ENCODE measurements at regions not wholly inside any gene's neighbourhood (a gene's known extent, or its start where the extent isn't known, plus 50 kb on each side); places are given as distances from the start of the nearest gene placed in this dataset.
A peak's percentile ranks its signal among the peaks of the same experiment; 100 is the strongest.

DNA sequence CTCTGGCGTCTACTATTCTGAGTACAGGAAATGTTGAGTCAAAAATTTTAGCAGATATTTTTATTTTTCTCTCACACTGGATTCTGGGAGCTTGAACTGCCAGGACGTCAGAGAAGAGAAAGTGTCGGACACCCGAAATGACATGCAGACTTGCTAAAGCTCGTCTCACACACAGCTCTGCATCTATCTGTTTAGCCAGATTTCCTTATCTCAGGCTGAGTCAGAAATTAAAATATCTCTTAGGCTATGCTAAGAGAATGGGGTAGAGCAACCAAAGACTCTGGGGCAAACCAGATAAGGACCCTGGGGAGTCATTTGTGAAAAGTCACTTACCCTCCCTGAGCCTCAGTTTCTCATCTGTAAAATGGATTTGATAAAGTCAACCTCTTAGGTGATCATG, 1124.1 kb downstream of the VRK1 start:
- Histone ChIP-seq H4K8ac (ENCODE audit: low read depth, low read length) (no peak overlapping the region), H2AK5ac (ENCODE audit: low read depth, low read length) (no peak overlapping the region), H2BK120ac (ENCODE audit: low read depth, low read length) (no peak overlapping the region), H2BK15ac (ENCODE audit: low read length) (no peak overlapping the region), H3K4ac (ENCODE audit: low read length) (no peak overlapping the region), H2BK5ac (ENCODE audit: low read length) (no peak overlapping the region), H3K9me3 (replicated peaks in 1 of 2; ENCODE audit: control insufficient read depth in 2 of 2, insufficient read depth in 1 of 2, low read depth in 1 of 2, low read length in 2 of 2) (no peaks in the 10 kb centered on the region), H4K91ac (ENCODE audit: low read depth, low read length, poor library complexity) (no peak overlapping the region), H2AFZ (ENCODE audit: low read length) (no peak overlapping the region), H3K27me3 (ENCODE audit: control insufficient read depth in 3 of 3, insufficient read depth in 3 of 3, low read depth in 1 of 3, low read length in 3 of 3) (no peaks in the 10 kb centered on the region), H3K9ac (ENCODE audit: low read depth, low read length, poor library complexity) (no peak overlapping the region), H3K18ac (ENCODE audit: low read length) (no peak overlapping the region), H3K4me2 (ENCODE audit: insufficient read depth, low read length, poor library complexity, severe bottlenecking) (no peak overlapping the region), H3K36me3 (replicated peaks in 1 of 2; ENCODE audit: control insufficient read depth in 2 of 2, insufficient read depth in 2 of 2, low read length in 2 of 2) (no peaks in the 10 kb centered on the region), H3K23ac (ENCODE audit: low read depth, low read length, poor library complexity) (no peak overlapping the region), H3K27ac (replicated peaks; ENCODE audit: low read length) (no peak overlapping the region), H3K4me1 (ENCODE audit: control insufficient read depth in 2 of 2, insufficient read depth in 1 of 2, low read depth in 1 of 2, low read length in 2 of 2) (no peaks in the 10 kb centered on the region), H3K79me1 (ENCODE audit: low read depth, low read length) (no peaks in the 10 kb centered on the region), H3K4me3 (ENCODE audit: low read length in 2 of 2) (no peak overlapping the region), H2BK12ac (ENCODE audit: low read length) (no peak overlapping the region), H3K14ac (ENCODE audit: low read length) (no peak overlapping the region)
- no CpG with 5 or more reads among the region's 5 CpGs for WGBS, 2 donors (ENCODE audit: extremely low coverage in 2 of 2, insufficient read length in 2 of 2, insufficient replicate concordance in 1 of 2)
- DNase-seq (ENCODE audit: low spot score): no peak

DNA sequence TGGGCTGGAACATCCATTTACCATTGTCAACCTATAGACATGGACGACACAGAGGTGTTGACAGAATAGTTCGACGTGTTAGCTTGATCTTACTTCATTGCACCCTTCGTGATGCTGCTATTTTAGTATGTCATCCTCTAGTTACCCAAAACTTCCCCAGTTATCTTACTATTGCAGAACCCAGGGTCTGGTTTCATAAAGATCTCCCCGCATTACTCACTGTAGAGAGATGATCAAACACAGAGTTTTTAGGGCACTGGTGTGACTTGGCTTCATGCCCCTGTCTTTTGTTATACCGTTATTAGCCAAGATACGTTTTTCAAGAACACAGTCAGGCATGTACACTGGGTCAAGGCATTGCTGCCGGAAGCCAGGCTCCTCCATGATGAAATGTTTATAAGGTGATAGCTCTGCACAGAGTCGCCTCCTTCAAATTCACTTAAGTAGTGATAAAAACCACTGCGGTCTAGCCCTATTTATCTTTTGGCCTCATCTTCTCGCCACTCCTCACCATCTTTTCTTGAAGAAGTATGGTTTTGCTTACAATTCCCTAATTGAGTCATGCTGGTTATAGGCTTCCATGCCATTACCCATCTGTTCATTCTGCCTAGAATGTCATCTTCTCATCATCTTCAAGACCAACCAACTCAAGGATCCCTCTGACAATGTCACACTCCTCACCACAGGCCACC, 1127.9 kb downstream of the VRK1 start:
- Histone ChIP-seq H2AK5ac (ENCODE audit: low read depth, low read length) (no peak overlapping the region), H3K4me1 (ENCODE audit: control insufficient read depth in 2 of 2, insufficient read depth in 1 of 2, low read depth in 1 of 2, low read length in 2 of 2) (no peaks in the 10 kb centered on the region), H3K4me2 (ENCODE audit: insufficient read depth, low read length, poor library complexity, severe bottlenecking) (no peak overlapping the region), H4K8ac (ENCODE audit: low read depth, low read length) (no peak overlapping the region), H3K9me3 (replicated peaks in 1 of 2; ENCODE audit: control insufficient read depth in 2 of 2, insufficient read depth in 1 of 2, low read depth in 1 of 2, low read length in 2 of 2) (no peaks in the 10 kb centered on the region), H2BK15ac (ENCODE audit: low read length) (no peak overlapping the region), H2BK12ac (ENCODE audit: low read length) (no peak overlapping the region), H3K4me3 (ENCODE audit: low read length in 2 of 2) (no peak overlapping the region), H2BK5ac (ENCODE audit: low read length) (no peak overlapping the region), H2AFZ (ENCODE audit: low read length) (no peak overlapping the region), H3K23ac (ENCODE audit: low read depth, low read length, poor library complexity) (no peak overlapping the region), H3K27ac (replicated peaks; ENCODE audit: low read length) (no peak overlapping the region), H3K27me3 (ENCODE audit: control insufficient read depth in 3 of 3, insufficient read depth in 3 of 3, low read depth in 1 of 3, low read length in 3 of 3) (no peaks in the 10 kb centered on the region), H4K91ac (ENCODE audit: low read depth, low read length, poor library complexity) (no peak overlapping the region), H3K14ac (ENCODE audit: low read length) (no peak overlapping the region), H2BK120ac (ENCODE audit: low read depth, low read length) (no peak overlapping the region), H3K79me1 (ENCODE audit: low read depth, low read length) (no peaks in the 10 kb centered on the region), H3K18ac (ENCODE audit: low read length) (no peak overlapping the region), H3K9ac (ENCODE audit: low read depth, low read length, poor library complexity) (no peak overlapping the region), H3K4ac (ENCODE audit: low read length) (no peak overlapping the region), H3K36me3 (replicated peaks in 1 of 2; ENCODE audit: control insufficient read depth in 2 of 2, insufficient read depth in 2 of 2, low read length in 2 of 2) (no peaks in the 10 kb centered on the region)
- WGBS, 2 donors (ENCODE audit: extremely low coverage in 2 of 2, insufficient read length in 2 of 2, insufficient replicate concordance in 1 of 2): no CpG with 5 or more reads among the region's 11 CpGs
- DNase-seq (ENCODE audit: low spot score): no peak

GRCh38 chr14:97930166-97930565, 1133.0 kb downstream of the VRK1 start:
- Histone ChIP-seq H3K36me3 (replicated peaks in 1 of 2; ENCODE audit: control insufficient read depth in 2 of 2, insufficient read depth in 2 of 2, low read length in 2 of 2) (no peaks in the 10 kb centered on the region), H3K27me3 (ENCODE audit: control insufficient read depth in 3 of 3, insufficient read depth in 3 of 3, low read depth in 1 of 3, low read length in 3 of 3) (no peaks in the 10 kb centered on the region), H2AK5ac (ENCODE audit: low read depth, low read length) (no peak overlapping the region), H3K23ac (ENCODE audit: low read depth, low read length, poor library complexity) (peak overlapping the region; percentile 12), H3K18ac (ENCODE audit: low read length) (no peak overlapping the region), H3K27ac (replicated peaks; ENCODE audit: low read length) (no peak overlapping the region), H2BK12ac (ENCODE audit: low read length) (no peak overlapping the region), H3K9me3 (replicated peaks in 1 of 2; ENCODE audit: control insufficient read depth in 2 of 2, insufficient read depth in 1 of 2, low read depth in 1 of 2, low read length in 2 of 2) (no peaks in the 10 kb centered on the region), H3K4me3 (ENCODE audit: low read length in 2 of 2) (no peak overlapping the region), H4K91ac (ENCODE audit: low read depth, low read length, poor library complexity) (no peak overlapping the region), H3K4ac (ENCODE audit: low read length) (no peak overlapping the region), H3K79me1 (ENCODE audit: low read depth, low read length) (no peaks in the 10 kb centered on the region), H3K9ac (ENCODE audit: low read depth, low read length, poor library complexity) (no peak overlapping the region), H2BK5ac (ENCODE audit: low read length) (no peak overlapping the region), H2BK120ac (ENCODE audit: low read depth, low read length) (no peak overlapping the region), H2AFZ (ENCODE audit: low read length) (no peak overlapping the region), H4K8ac (ENCODE audit: low read depth, low read length) (no peak overlapping the region), H3K4me1 (ENCODE audit: control insufficient read depth in 2 of 2, insufficient read depth in 1 of 2, low read depth in 1 of 2, low read length in 2 of 2) (no peaks in the 10 kb centered on the region), H3K14ac (ENCODE audit: low read length) (no peak overlapping the region), H2BK15ac (ENCODE audit: low read length) (no peak overlapping the region), H3K4me2 (ENCODE audit: insufficient read depth, low read length, poor library complexity, severe bottlenecking) (no peak overlapping the region)
- no CpG with 5 or more reads among the region's 8 CpGs for WGBS, 2 donors (ENCODE audit: extremely low coverage in 2 of 2, insufficient read length in 2 of 2, insufficient replicate concordance in 1 of 2)
- DNase-seq (ENCODE audit: low spot score): no peak

GRCh38 chr14:97931273-97931672, 1134.1 kb downstream of the VRK1 start:
- Histone ChIP-seq H3K23ac (ENCODE audit: low read depth, low read length, poor library complexity) (no peak overlapping the region), H3K18ac (ENCODE audit: low read length) (no peak overlapping the region), H3K4me1 (ENCODE audit: control insufficient read depth in 2 of 2, insufficient read depth in 1 of 2, low read depth in 1 of 2, low read length in 2 of 2) (no peaks in the 10 kb centered on the region), H3K36me3 (replicated peaks in 1 of 2; ENCODE audit: control insufficient read depth in 2 of 2, insufficient read depth in 2 of 2, low read length in 2 of 2) (no peaks in the 10 kb centered on the region), H3K9me3 (replicated peaks in 1 of 2; ENCODE audit: control insufficient read depth in 2 of 2, insufficient read depth in 1 of 2, low read depth in 1 of 2, low read length in 2 of 2) (no peaks in the 10 kb centered on the region), H2BK5ac (ENCODE audit: low read length) (no peak overlapping the region), H2BK120ac (ENCODE audit: low read depth, low read length) (no peak overlapping the region), H3K27me3 (ENCODE audit: control insufficient read depth in 3 of 3, insufficient read depth in 3 of 3, low read depth in 1 of 3, low read length in 3 of 3) (no peaks in the 10 kb centered on the region), H2AFZ (ENCODE audit: low read length) (no peak overlapping the region), H3K4me3 (ENCODE audit: low read length in 2 of 2) (no peak overlapping the region), H3K79me1 (ENCODE audit: low read depth, low read length) (no peaks in the 10 kb centered on the region), H4K91ac (ENCODE audit: low read depth, low read length, poor library complexity) (no peak overlapping the region), H4K8ac (ENCODE audit: low read depth, low read length) (no peak overlapping the region), H2BK12ac (ENCODE audit: low read length) (no peak overlapping the region), H3K4ac (ENCODE audit: low read length) (no peak overlapping the region), H3K14ac (ENCODE audit: low read length) (no peak overlapping the region), H2AK5ac (ENCODE audit: low read depth, low read length) (no peak overlapping the region), H3K4me2 (ENCODE audit: insufficient read depth, low read length, poor library complexity, severe bottlenecking) (no peak overlapping the region), H3K9ac (ENCODE audit: low read depth, low read length, poor library complexity) (no peak overlapping the region), H2BK15ac (ENCODE audit: low read length) (no peak overlapping the region), H3K27ac (replicated peaks; ENCODE audit: low read length) (no peak overlapping the region)
- DNase-seq (ENCODE audit: low spot score): no peak
- no CpG with 5 or more reads among the region's 4 CpGs for WGBS, 2 donors (ENCODE audit: extremely low coverage in 2 of 2, insufficient read length in 2 of 2, insufficient replicate concordance in 1 of 2)
